ENCODE measurements at regions not wholly inside any gene's neighbourhood (a gene's known extent, or its start where the extent isn't known, plus 50 kb on each side); places are given as distances from the start of the nearest gene placed in this dataset.

GRCh38 chr11:95466416-95466815 lies 235.4 kb upstream of the SESN3 start:
- Histone ChIP-seq H2AFZ (ENCODE audit: low read depth) (no peak overlapping the region), H3K27me3 (ENCODE audit: insufficient read depth, low read depth) (no peaks in the 10 kb centered on the region), H3K27ac (no peak overlapping the region), H3K9ac (no peak overlapping the region), H3K4me3 (IDR thresholded peaks at IDR 0.05; ENCODE audit: insufficient read depth, low read depth, low read length) (no peak overlapping the region), H3K79me2 (ENCODE audit: insufficient read depth, low read depth) (no peaks in the 10 kb centered on the region), H4K20me1 (ENCODE audit: insufficient read depth) (no peaks in the 10 kb centered on the region), H3K4me1 (ENCODE audit: low read depth, poor library complexity, severe bottlenecking) (no peaks in the 10 kb centered on the region), H3K4me2 (no peak overlapping the region), H3K36me3 (ENCODE audit: insufficient read depth) (no peaks in the 10 kb centered on the region)
- TF ChIP-seq CTCF (conservative IDR thresholded peaks at IDR 0.05; ENCODE audit: low read depth, low read length) = no peak

GRCh38 chr11:95465887-95466286 lies 234.9 kb upstream of the SESN3 start:
- Histone ChIP-seq H4K20me1 (ENCODE audit: insufficient read depth) (no peaks in the 10 kb centered on the region), H3K27ac (no peak overlapping the region), H3K79me2 (ENCODE audit: insufficient read depth, low read depth) (no peaks in the 10 kb centered on the region), H3K9ac (no peak overlapping the region), H3K27me3 (ENCODE audit: insufficient read depth, low read depth) (no peaks in the 10 kb centered on the region), H3K4me3 (IDR thresholded peaks at IDR 0.05; ENCODE audit: insufficient read depth, low read depth, low read length) (no peak overlapping the region), H3K4me1 (ENCODE audit: low read depth, poor library complexity, severe bottlenecking) (no peaks in the 10 kb centered on the region), H3K4me2 (no peak overlapping the region), H2AFZ (ENCODE audit: low read depth) (no peak overlapping the region), H3K36me3 (ENCODE audit: insufficient read depth) (no peaks in the 10 kb centered on the region)
- no peak for TF ChIP-seq CTCF (conservative IDR thresholded peaks at IDR 0.05; ENCODE audit: low read depth, low read length)

- Histone ChIP-seq H3K4me1 (ENCODE audit: low read depth, poor library complexity, severe bottlenecking) (no peaks in the 10 kb centered on the region), H3K27ac (no peak overlapping the region), H3K9ac (no peak overlapping the region), H2AFZ (ENCODE audit: low read depth) (no peak overlapping the region), H3K79me2 (ENCODE audit: insufficient read depth, low read depth) (no peaks in the 10 kb centered on the region), H3K4me3 (IDR thresholded peaks at IDR 0.05; ENCODE audit: insufficient read depth, low read depth, low read length) (no peak overlapping the region), H4K20me1 (ENCODE audit: insufficient read depth) (no peaks in the 10 kb centered on the region), H3K36me3 (ENCODE audit: insufficient read depth) (no peaks in the 10 kb centered on the region), H3K4me2 (no peak overlapping the region), H3K27me3 (ENCODE audit: insufficient read depth, low read depth) (no peaks in the 10 kb centered on the region)
- TF ChIP-seq CTCF (conservative IDR thresholded peaks at IDR 0.05; ENCODE audit: low read depth, low read length) = no peak
These were observed 230.9 kb upstream of the SESN3 start for GRCh38 chr11:95461858-95462257.

GRCh38 chr11:95461348-95461747 lies 230.3 kb upstream of the SESN3 start:
- H3K27ac ChIP-seq = no peak overlapping the region
- H3K4me2 ChIP-seq = no peak overlapping the region
- H3K4me1 ChIP-seq (ENCODE audit: low read depth, poor library complexity, severe bottlenecking) = no peaks in the 10 kb centered on the region
- H3K4me3 ChIP-seq (IDR thresholded peaks at IDR 0.05; ENCODE audit: insufficient read depth, low read depth, low read length) = no peak overlapping the region
- H2AFZ ChIP-seq (ENCODE audit: low read depth) = no peak overlapping the region
- no peak overlapping the region for H3K9ac ChIP-seq
- H3K36me3 ChIP-seq (ENCODE audit: insufficient read depth) = no peaks in the 10 kb centered on the region
- TF ChIP-seq CTCF (conservative IDR thresholded peaks at IDR 0.05; ENCODE audit: low read depth, low read length) = no peak
- H3K79me2 ChIP-seq (ENCODE audit: insufficient read depth, low read depth) = no peaks in the 10 kb centered on the region
- H4K20me1 ChIP-seq (ENCODE audit: insufficient read depth) = no peaks in the 10 kb centered on the region
- no peaks in the 10 kb centered on the region for H3K27me3 ChIP-seq (ENCODE audit: insufficient read depth, low read depth)
